ENCODE measurements at regions not wholly inside any gene's neighbourhood (a gene's known extent, or its start where the extent isn't known, plus 50 kb on each side); places are given as distances from the start of the nearest gene placed in this dataset.
A peak's percentile ranks its signal among the peaks of the same experiment; 100 is the strongest.

- Histone ChIP-seq H3K36me3 (ENCODE audit: control insufficient read depth, insufficient read depth, low read length) (no peaks in the 10 kb centered on the region), H3K4me1 (ENCODE audit: control insufficient read depth, insufficient read depth, low read length, poor library complexity, severe bottlenecking) (peaks cover 16% of the 10 kb centered on the region), H3K4me3 (ENCODE audit: low read depth, low read length) (no peak overlapping the region), H3K27me3 (ENCODE audit: control insufficient read depth, insufficient read depth, low read length) (no peaks in the 10 kb centered on the region), H3K9me3 (ENCODE audit: control insufficient read depth in 2 of 2, low read length in 2 of 2) (no peaks in the 10 kb centered on the region), H3K27ac (ENCODE audit: insufficient read depth, low read length, poor library complexity, severe bottlenecking) (no peak overlapping the region)
- ATAC-seq (ENCODE audit: low read depth in 2 of 2) (no peak), DNase-seq (no peak)
- Mint-ChIP-seq H3K27me3 (no peaks in the 10 kb centered on the region), H3K4me1 (peaks cover 7 to 33% (median 19%) of the 10 kb centered on the region in 4 donors), H3K27ac (no peak overlapping the region), H3K4me3 (no peak overlapping the region), H3K36me3 (peaks cover 3% of the 10 kb centered on the region), H3K9me3 (peaks cover 0 to 2% (median 0%) of the 10 kb centered on the region in 7 donors)
These were observed 163.5 kb upstream of the LYZL2 start for GRCh38 chr10:30793093-30793492.

- Mint-ChIP-seq H3K9me3 (peaks cover 0 to 2% (median 0%) of the 10 kb centered on the region in 7 donors), H3K4me1 (peaks cover 7 to 33% (median 19%) of the 10 kb centered on the region in 4 donors), H3K36me3 (peaks cover 3% of the 10 kb centered on the region), H3K27ac (peak overlapping the region; percentile 76 to 90 (median 77)), H3K4me3 (peak overlapping the region; percentile 5 to 78 (median 18)), H3K27me3 (no peaks in the 10 kb centered on the region)
- DNase-seq = peak in 2 of 3 donors; percentile 27 to 65
- H3K4me3 ChIP-seq (ENCODE audit: low read depth, low read length) = peak overlapping the region; percentile 61
- H3K4me1 ChIP-seq (ENCODE audit: control insufficient read depth, insufficient read depth, low read length, poor library complexity, severe bottlenecking) = peaks cover 16% of the 10 kb centered on the region
- ATAC-seq (ENCODE audit: low read depth in 2 of 2) = peak in 1 of 2 donors; percentile 58
- no peaks in the 10 kb centered on the region for H3K9me3 ChIP-seq (ENCODE audit: control insufficient read depth in 2 of 2, low read length in 2 of 2)
- no peaks in the 10 kb centered on the region for H3K36me3 ChIP-seq (ENCODE audit: control insufficient read depth, insufficient read depth, low read length)
- no peaks in the 10 kb centered on the region for H3K27me3 ChIP-seq (ENCODE audit: control insufficient read depth, insufficient read depth, low read length)
- H3K27ac ChIP-seq (ENCODE audit: insufficient read depth, low read length, poor library complexity, severe bottlenecking) = no peak overlapping the region
These were observed 162.5 kb upstream of the LYZL2 start for GRCh38 chr10:30792025-30792424.

- Mint-ChIP-seq H3K27me3 (no peaks in the 10 kb centered on the region), H3K36me3 (peaks cover 3% of the 10 kb centered on the region)
- no peak for DNase-seq
These were observed 161.7 kb upstream of the LYZL2 start for GRCh38 chr10:30791197-30791611.

GRCh38 chr10:30789806-30790205 lies 160.3 kb upstream of the LYZL2 start:
- no peak for ATAC-seq (ENCODE audit: low read depth in 2 of 2)
- Mint-ChIP-seq H3K27ac (peak overlapping the region in 2 of 3 donors; percentile 67 to 91), H3K36me3 (peaks cover 3% of the 10 kb centered on the region)

More at GRCh38 chr10:30791197-30791611, 161.7 kb upstream of the LYZL2 start:
- Mint-ChIP-seq H3K9me3 (peaks cover 0 to 2% (median 0%) of the 10 kb centered on the region in 7 donors), H3K27ac (peak overlapping the region; percentile 59 to 76 (median 61)), H3K4me1 (peaks cover 7 to 33% (median 19%) of the 10 kb centered on the region in 4 donors), H3K4me3 (no peak overlapping the region)
- no peak for ATAC-seq (ENCODE audit: low read depth in 2 of 2)
- no peaks in the 10 kb centered on the region for H3K27me3 ChIP-seq (ENCODE audit: control insufficient read depth, insufficient read depth, low read length)
- H3K36me3 ChIP-seq (ENCODE audit: control insufficient read depth, insufficient read depth, low read length) = no peaks in the 10 kb centered on the region
- H3K9me3 ChIP-seq (ENCODE audit: control insufficient read depth in 2 of 2, low read length in 2 of 2) = no peaks in the 10 kb centered on the region
- H3K27ac ChIP-seq (ENCODE audit: insufficient read depth, low read length, poor library complexity, severe bottlenecking) = no peak overlapping the region
- H3K4me1 ChIP-seq (ENCODE audit: control insufficient read depth, insufficient read depth, low read length, poor library complexity, severe bottlenecking) = peaks cover 16% of the 10 kb centered on the region
- H3K4me3 ChIP-seq (ENCODE audit: low read depth, low read length) = no peak overlapping the region

DNA sequence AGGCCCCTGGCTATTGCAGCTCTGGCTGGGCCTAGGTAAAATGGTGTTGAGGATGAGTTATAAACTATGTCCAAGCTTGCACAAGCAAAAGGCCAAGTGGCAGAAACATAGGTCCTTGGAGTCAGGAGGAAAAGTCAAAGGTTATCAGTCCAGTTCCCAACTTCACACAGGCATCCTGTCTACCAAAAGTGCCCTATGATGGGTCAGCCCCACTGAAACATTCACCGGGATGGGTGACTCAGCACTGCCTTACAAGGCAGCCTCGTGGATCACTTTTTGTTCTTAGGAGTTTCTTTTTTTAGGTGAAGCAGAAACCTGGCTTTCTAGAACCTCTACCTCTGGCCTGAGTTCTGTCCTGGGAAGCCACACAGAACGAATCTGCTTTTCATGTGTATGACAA lies 158.8 kb upstream of the LYZL2 start:
- Mint-ChIP-seq H3K27me3 (no peaks in the 10 kb centered on the region), H3K36me3 (peaks cover 3% of the 10 kb centered on the region), H3K4me3 (no peak overlapping the region), H3K27ac (peak overlapping the region in 2 of 3 donors; percentile 67 to 82), H3K9me3 (peaks cover 0 to 2% (median 0%) of the 10 kb centered on the region in 7 donors), H3K4me1 (peaks cover 7 to 47% (median 30%) of the 10 kb centered on the region in 4 donors)
- H3K4me3 ChIP-seq (ENCODE audit: low read depth, low read length) = no peak overlapping the region
- H3K4me1 ChIP-seq (ENCODE audit: control insufficient read depth, insufficient read depth, low read length, poor library complexity, severe bottlenecking) = peaks cover 35% of the 10 kb centered on the region
- DNase-seq (no peak), ATAC-seq (ENCODE audit: low read depth in 2 of 2) (no peak)
- H3K27me3 ChIP-seq (ENCODE audit: control insufficient read depth, insufficient read depth, low read length) = no peaks in the 10 kb centered on the region
- H3K9me3 ChIP-seq (ENCODE audit: control insufficient read depth in 2 of 2, low read length in 2 of 2) = no peaks in the 10 kb centered on the region
- H3K27ac ChIP-seq (ENCODE audit: insufficient read depth, low read length, poor library complexity, severe bottlenecking) = no peak overlapping the region
- no peaks in the 10 kb centered on the region for H3K36me3 ChIP-seq (ENCODE audit: control insufficient read depth, insufficient read depth, low read length)

More at GRCh38 chr10:30789806-30790205, 160.3 kb upstream of the LYZL2 start:
- Mint-ChIP-seq H3K27me3 (no peaks in the 10 kb centered on the region), H3K4me1 (peaks cover 7 to 36% (median 22%) of the 10 kb centered on the region in 4 donors), H3K9me3 (peaks cover 0 to 2% (median 0%) of the 10 kb centered on the region in 7 donors), H3K4me3 (no peak overlapping the region)
- Histone ChIP-seq H3K4me3 (ENCODE audit: low read depth, low read length) (no peak overlapping the region), H3K9me3 (ENCODE audit: control insufficient read depth in 2 of 2, low read length in 2 of 2) (no peaks in the 10 kb centered on the region), H3K27ac (ENCODE audit: insufficient read depth, low read length, poor library complexity, severe bottlenecking) (no peak overlapping the region), H3K27me3 (ENCODE audit: control insufficient read depth, insufficient read depth, low read length) (no peaks in the 10 kb centered on the region), H3K36me3 (ENCODE audit: control insufficient read depth, insufficient read depth, low read length) (no peaks in the 10 kb centered on the region), H3K4me1 (ENCODE audit: control insufficient read depth, insufficient read depth, low read length, poor library complexity, severe bottlenecking) (peaks cover 23% of the 10 kb centered on the region)
- no peak for DNase-seq

DNA sequence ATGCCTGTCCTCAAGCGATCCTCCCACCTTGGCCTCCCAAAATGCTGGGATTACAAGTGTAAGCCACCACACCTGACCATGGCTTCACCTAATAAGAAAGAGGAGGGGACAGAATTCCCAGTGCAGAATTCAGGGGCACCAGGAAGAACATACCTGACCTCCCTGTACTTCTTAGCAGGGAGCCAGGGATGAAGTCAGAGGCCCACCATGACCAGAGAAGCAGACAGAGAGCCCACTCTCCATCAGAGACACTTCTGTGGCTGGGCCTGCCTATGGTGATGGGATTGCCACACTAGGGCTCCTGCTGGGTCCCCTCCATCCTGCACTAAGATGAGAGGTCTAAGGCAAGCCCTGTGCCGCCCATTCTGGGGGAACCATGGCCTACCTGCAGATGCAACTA lies 157.4 kb upstream of the LYZL2 start:
- DNase-seq = no peak
- Histone ChIP-seq H3K27me3 (ENCODE audit: control insufficient read depth, insufficient read depth, low read length) (no peaks in the 10 kb centered on the region), H3K27ac (ENCODE audit: insufficient read depth, low read length, poor library complexity, severe bottlenecking) (no peak overlapping the region), H3K4me1 (ENCODE audit: control insufficient read depth, insufficient read depth, low read length, poor library complexity, severe bottlenecking) (peaks cover 31% of the 10 kb centered on the region), H3K9me3 (ENCODE audit: control insufficient read depth in 2 of 2, low read length in 2 of 2) (no peaks in the 10 kb centered on the region), H3K4me3 (ENCODE audit: low read depth, low read length) (no peak overlapping the region), H3K36me3 (ENCODE audit: control insufficient read depth, insufficient read depth, low read length) (no peaks in the 10 kb centered on the region)
- ATAC-seq (ENCODE audit: low read depth in 2 of 2) = no peak
- Mint-ChIP-seq H3K4me3 (peak overlapping the region in 1 of 4 donors; percentile 35), H3K27ac (no peak overlapping the region), H3K27me3 (no peaks in the 10 kb centered on the region), H3K9me3 (peaks cover 0 to 2% (median 0%) of the 10 kb centered on the region in 7 donors), H3K4me1 (peaks cover 2 to 36% (median 23%) of the 10 kb centered on the region in 4 donors), H3K36me3 (peaks cover 3% of the 10 kb centered on the region)

GRCh38 chr10:30786131-30786530 lies 156.6 kb upstream of the LYZL2 start:
- Histone ChIP-seq H3K4me3 (ENCODE audit: low read depth, low read length) (no peak overlapping the region), H3K27me3 (ENCODE audit: control insufficient read depth, insufficient read depth, low read length) (no peaks in the 10 kb centered on the region), H3K4me1 (ENCODE audit: control insufficient read depth, insufficient read depth, low read length, poor library complexity, severe bottlenecking) (peaks cover 23% of the 10 kb centered on the region), H3K9me3 (ENCODE audit: control insufficient read depth in 2 of 2, low read length in 2 of 2) (no peaks in the 10 kb centered on the region), H3K27ac (ENCODE audit: insufficient read depth, low read length, poor library complexity, severe bottlenecking) (no peak overlapping the region), H3K36me3 (ENCODE audit: control insufficient read depth, insufficient read depth, low read length) (no peaks in the 10 kb centered on the region)
- Mint-ChIP-seq H3K9me3 (peaks cover 0 to 2% (median 0%) of the 10 kb centered on the region in 7 donors), H3K4me3 (peak overlapping the region; percentile 52 to 87 (median 81)), H3K36me3 (peaks cover 3% of the 10 kb centered on the region), H3K27ac (peak overlapping the region in 1 of 3 donors; percentile 23), H3K27me3 (no peaks in the 10 kb centered on the region), H3K4me1 (peaks cover 0 to 28% (median 16%) of the 10 kb centered on the region in 4 donors)
- no peak for DNase-seq
- no peak for ATAC-seq (ENCODE audit: low read depth in 2 of 2)

Data from CD4-positive, CD25-positive, alpha-beta regulatory T cell (primary cell).